PC-3 (cell line): ENCODE measurements at regions not wholly inside any gene's neighbourhood (a gene's known extent, or its start where the extent isn't known, plus 50 kb on each side); places are given as distances from the start of the nearest gene placed in this dataset.
"Not testable (repeated sequence)": the region's sequence is repeated elsewhere in the genome, so short reads cannot be mapped to it uniquely, and the experiment has no call there.

Experiments used
- ATAC-seq: fragments of 200-7000 bp; cut with Tn5 transposase; 2 replicates; pipeline ENCODE4 v1.9.1; 2020; ENCODE audit warnings: mild to moderate bottlenecking, moderate library complexity
- BruUV-seq: library from RNA; stranded (reverse); fragments of 400-500 nt; replicated peaks from 2 replicates; lab custom pipeline; 2021; lab: Mats Ljungman, UMichigan
- CTCF ChIA-PET: fragments of 300-600 bp; sonication (Branson Sonifier 250); formaldehyde crosslinking; loops from one replicate; lab custom pipeline; 2022; ENCODE audit warnings: antibody characterized with exemption; lab: Charles Lee
- POLR2A ChIA-PET: fragments of 300-600 bp; sonication (Branson Sonifier 250); formaldehyde crosslinking; loops from one replicate; lab custom pipeline; 2022; ENCODE audit warnings: antibody characterized with exemption; ENCODE audit not compliant: unreplicated experiment; lab: Charles Lee
- DNase-seq: peaks from one replicate; pipeline ENCODE4 v3.0.0-alpha.2; 2015
- H2AFZ ChIP-seq: fragments of 300-600 bp; sonication (generic); 2 replicates; pipeline ENCODE4 v1.6.0; 2016; ENCODE audit warnings: antibody characterized with exemption, low read length
- H3F3A ChIP-seq: fragments of 300-600 bp; sonication (generic); one replicate; pipeline ENCODE4 v1.6.0; 2017; ENCODE audit warnings: antibody characterized with exemption, low read length, control low read depth, mild to moderate bottlenecking; ENCODE audit not compliant: unreplicated experiment
- H3K27ac ChIP-seq: fragments of 300-600 bp; sonication (generic); 2 replicates; pipeline ENCODE4 v1.5.1; 2016; ENCODE audit warnings: mild to moderate bottlenecking, low read length
- H3K27me3 ChIP-seq: fragments of 300-600 bp; sonication (generic); 2 replicates; pipeline ENCODE4 v1.6.1; 2016; ENCODE audit warnings: low read length, mixed read lengths
- H3K36me3 ChIP-seq: fragments of 300-600 bp; sonication (generic); 2 replicates; pipeline ENCODE4 v1.6.1; 2016; ENCODE audit warnings: low read depth, mixed run types, low read length, mixed read lengths
- H3K4me1 ChIP-seq: fragments of 300-600 bp; sonication (generic); 2 replicates; pipeline ENCODE4 v1.5.1; 2016; ENCODE audit warnings: low read length; ENCODE audit not compliant: insufficient read depth
- H3K4me2 ChIP-seq: fragments of 300-600 bp; sonication (generic); 2 replicates; pipeline ENCODE4 v1.6.0; 2016; ENCODE audit warnings: low read length
- H3K4me3 ChIP-seq: fragments of 300-600 bp; sonication (generic); 2 replicates; pipeline ENCODE4 v1.5.1; 2016; ENCODE audit warnings: mild to moderate bottlenecking, low read length, mixed read lengths
- H3K79me2 ChIP-seq: fragments of 300-600 bp; sonication (generic); 2 replicates; pipeline ENCODE4 v1.6.1; 2017; ENCODE audit warnings: low read length, mixed read lengths
- H3K9ac ChIP-seq: fragments of 300-600 bp; sonication (generic); 2 replicates; pipeline ENCODE4 v1.6.0; 2016; ENCODE audit warnings: mild to moderate bottlenecking, low read length
- H3K9me2 ChIP-seq: fragments of 300-600 bp; sonication (generic); replicated peaks from 2 replicates; pipeline ENCODE4 v1.6.1; 2016; ENCODE audit warnings: mixed run types, low read length, mixed read lengths
- H3K9me3 ChIP-seq: fragments of 300-600 bp; sonication (generic); 2 replicates; pipeline ENCODE4 v1.6.1; 2016; ENCODE audit warnings: low read length, mixed read lengths
- H4K20me1 ChIP-seq: fragments of 300-600 bp; sonication (generic); 2 replicates; pipeline ENCODE4 v1.6.1; 2016; ENCODE audit warnings: low read length, mixed read lengths
- CTCF ChIP-seq: fragments of 300-600 bp; sonication (generic); conservative IDR thresholded peaks from 2 replicates; pipeline ENCODE4 v1.5.1; 2017; ENCODE audit warnings: antibody characterized with exemption, low read depth, mild to moderate bottlenecking, low read length
- EZH2 ChIP-seq: fragments of 300-600 bp; sonication (generic); IDR thresholded peaks from one replicate; pipeline ENCODE4 v1.6.1; 2017; ENCODE audit warnings: antibody characterized with exemption, mild to moderate bottlenecking, low read length; ENCODE audit not compliant: unreplicated experiment
- EZH2phosphoT487 ChIP-seq: fragments of 300-600 bp; sonication (generic); IDR thresholded peaks from 2 replicates; pipeline ENCODE4 v1.6.1; 2018; ENCODE audit warnings: mild to moderate bottlenecking, antibody characterized with exemption, low read length, borderline replicate concordance
- intact Hi-C: fragments of 100-400 bp; cut with micrococcal nuclease; formaldehyde crosslinking; loops from 2 replicates; pipeline ENCODE4 v1.9.0; 2023

GRCh38 chr4:120554086-120554485 is 368.4 kb downstream of the PRDM5 start:
- CTCF ChIA-PET = no interaction called here
- Histone ChIP-seq H3K9ac (no peak overlapping the region), H3K27ac (no peak overlapping the region), H3K36me3 (no peaks in the 10 kb centered on the region), H3K9me3 (no peaks in the 10 kb centered on the region), H3K4me2 (no peak overlapping the region), H3K9me2 (no peaks in the 10 kb centered on the region), H3K27me3 (no peaks in the 10 kb centered on the region), H3K4me3 (no peak overlapping the region), H4K20me1 (no peaks in the 10 kb centered on the region), H3K79me2 (no peaks in the 10 kb centered on the region), H3F3A (no peaks in the 10 kb centered on the region), H2AFZ (no peak overlapping the region), H3K4me1 (no peaks in the 10 kb centered on the region)
- POLR2A ChIA-PET = no interaction called here
- DNase-seq (no peak), ATAC-seq (no peak)
- BruUV-seq = no TSS peak
- intact Hi-C loops = no loop called here
- TF ChIP-seq EZH2phosphoT487 (no peak), EZH2 (no peak), CTCF (no peak)

- not testable (repeated sequence) for H3K9me2 ChIP-seq
Observed at GRCh38 chr4:120550624-120551220, 371.8 kb downstream of the PRDM5 start.

GRCh38 chr4:120549011-120549570 is 373.4 kb downstream of the PRDM5 start:
- Histone ChIP-seq H3K9ac (no peak overlapping the region), H3K4me2 (no peak overlapping the region), H3K9me2 (no peaks in the 10 kb centered on the region), H3K79me2 (no peaks in the 10 kb centered on the region), H3K4me3 (no peak overlapping the region), H3F3A (no peaks in the 10 kb centered on the region), H3K27me3 (no peaks in the 10 kb centered on the region), H3K9me3 (no peaks in the 10 kb centered on the region), H2AFZ (no peak overlapping the region), H3K36me3 (no peaks in the 10 kb centered on the region), H3K27ac (no peak overlapping the region), H4K20me1 (no peaks in the 10 kb centered on the region), H3K4me1 (no peaks in the 10 kb centered on the region)
- CTCF ChIA-PET = no interaction called here
- POLR2A ChIA-PET = no interaction called here
- no peak for DNase-seq
- intact Hi-C loops = no loop called here
- TF ChIP-seq EZH2phosphoT487 = no peak
- TF ChIP-seq EZH2 = no peak
- no peak for TF ChIP-seq CTCF
- ATAC-seq = no peak
- BruUV-seq = no TSS peak

More at GRCh38 chr4:120550624-120551220, 371.8 kb downstream of the PRDM5 start:
- DNase-seq, H3K79me2 ChIP-seq, H2AFZ ChIP-seq, H3K9ac ChIP-seq, H3K36me3 ChIP-seq, CTCF ChIA-PET, BruUV-seq, H3K27me3 ChIP-seq, ATAC-seq, H3K4me1 ChIP-seq, H3F3A ChIP-seq, intact Hi-C loops, H3K27ac ChIP-seq, POLR2A ChIA-PET, H3K4me3 ChIP-seq, H3K4me2 ChIP-seq, H3K9me3 ChIP-seq, H4K20me1 ChIP-seq: not testable (repeated sequence)
